GM12872 (cell line): ENCODE measurements at regions not wholly inside any gene's neighbourhood (a gene's known extent, or its start where the extent isn't known, plus 50 kb on each side); places are given as distances from the start of the nearest gene placed in this dataset.

ENCODE experiments used
- TF ChIP-seq, protein P1 (sequence below): IDR thresholded peaks from 3 replicates; pipeline ENCODE4 v1.5.1; 2011; ENCODE audit warnings: low read depth, mild to moderate bottlenecking, low read length, moderate library complexity; ENCODE audit not compliant: insufficient read depth

DNA sequence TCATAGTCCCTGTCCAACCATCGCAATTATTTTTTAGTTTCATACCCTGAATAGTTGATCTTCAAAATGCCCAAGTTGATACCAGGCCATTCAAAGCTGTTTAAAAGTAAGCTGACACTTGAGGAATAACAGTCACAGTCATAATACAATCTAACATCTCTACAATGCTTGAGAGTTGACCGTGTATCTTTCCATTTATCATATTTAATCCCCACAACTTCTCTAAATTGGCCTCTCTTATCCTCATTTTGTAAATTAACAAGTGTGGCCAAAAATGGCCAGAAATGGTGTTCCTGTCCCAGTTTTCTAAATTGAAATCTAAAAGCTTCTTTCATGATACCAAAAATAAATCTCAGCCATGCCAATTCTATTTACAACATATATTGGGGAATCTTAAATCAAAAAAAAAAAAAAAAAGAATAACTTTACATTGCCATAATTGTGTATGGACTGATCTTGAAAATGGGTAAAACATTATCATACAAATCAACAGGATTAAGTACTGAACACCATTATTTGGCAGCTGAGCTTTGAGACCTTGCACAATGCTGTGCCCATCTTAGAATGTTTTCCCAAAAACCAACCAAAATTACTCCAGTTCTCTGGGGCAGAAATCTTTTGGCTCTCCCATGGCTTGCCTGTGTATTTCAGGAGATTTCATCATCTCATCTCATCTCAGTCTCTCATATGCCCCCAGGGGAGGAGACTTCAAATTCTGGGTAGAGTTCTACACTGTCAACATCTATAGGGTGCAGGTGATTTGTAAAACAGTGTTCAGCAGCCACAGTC lies 448.7 kb upstream of the JARID2 start:
- TF ChIP-seq, protein P1, sequence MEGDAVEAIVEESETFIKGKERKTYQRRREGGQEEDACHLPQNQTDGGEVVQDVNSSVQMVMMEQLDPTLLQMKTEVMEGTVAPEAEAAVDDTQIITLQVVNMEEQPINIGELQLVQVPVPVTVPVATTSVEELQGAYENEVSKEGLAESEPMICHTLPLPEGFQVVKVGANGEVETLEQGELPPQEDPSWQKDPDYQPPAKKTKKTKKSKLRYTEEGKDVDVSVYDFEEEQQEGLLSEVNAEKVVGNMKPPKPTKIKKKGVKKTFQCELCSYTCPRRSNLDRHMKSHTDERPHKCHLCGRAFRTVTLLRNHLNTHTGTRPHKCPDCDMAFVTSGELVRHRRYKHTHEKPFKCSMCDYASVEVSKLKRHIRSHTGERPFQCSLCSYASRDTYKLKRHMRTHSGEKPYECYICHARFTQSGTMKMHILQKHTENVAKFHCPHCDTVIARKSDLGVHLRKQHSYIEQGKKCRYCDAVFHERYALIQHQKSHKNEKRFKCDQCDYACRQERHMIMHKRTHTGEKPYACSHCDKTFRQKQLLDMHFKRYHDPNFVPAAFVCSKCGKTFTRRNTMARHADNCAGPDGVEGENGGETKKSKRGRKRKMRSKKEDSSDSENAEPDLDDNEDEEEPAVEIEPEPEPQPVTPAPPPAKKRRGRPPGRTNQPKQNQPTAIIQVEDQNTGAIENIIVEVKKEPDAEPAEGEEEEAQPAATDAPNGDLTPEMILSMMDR = no peak

DNA sequence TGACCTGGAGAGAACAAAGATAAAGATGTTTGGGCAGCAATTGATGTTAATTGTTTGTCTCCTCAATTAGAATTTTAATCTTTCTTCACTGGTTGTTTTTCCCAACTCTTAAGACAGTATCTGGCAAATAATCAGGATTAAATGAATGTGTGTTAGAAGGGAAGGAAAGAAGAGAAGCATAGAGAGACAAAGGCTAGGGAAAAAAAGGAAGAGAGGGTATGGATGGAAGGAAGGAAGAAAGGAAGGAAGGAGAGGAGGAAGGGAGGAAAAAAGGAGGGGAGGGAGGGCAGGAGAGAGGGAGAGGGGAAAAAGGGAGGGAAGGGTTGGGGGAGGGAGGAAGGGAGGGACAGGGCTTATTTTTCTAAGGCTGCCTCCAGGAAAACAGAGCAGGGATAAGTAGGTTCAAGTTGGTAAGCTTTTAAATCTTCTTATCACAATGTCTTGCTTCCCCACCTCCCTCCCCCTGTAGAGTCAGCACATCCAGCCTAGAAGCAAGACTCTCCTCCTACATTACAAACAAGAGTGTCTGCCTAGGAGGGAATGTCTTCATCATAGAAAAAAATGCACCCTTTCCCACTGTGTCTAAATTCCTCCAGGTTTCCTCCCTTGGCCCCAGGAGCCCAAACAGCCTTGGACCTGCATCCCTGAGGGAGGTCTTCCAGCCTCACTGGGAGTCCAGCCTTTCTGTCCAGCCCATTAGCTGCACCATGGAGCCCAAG lies 447.8 kb upstream of the JARID2 start:
- TF ChIP-seq, protein P1 = no peak

DNA sequence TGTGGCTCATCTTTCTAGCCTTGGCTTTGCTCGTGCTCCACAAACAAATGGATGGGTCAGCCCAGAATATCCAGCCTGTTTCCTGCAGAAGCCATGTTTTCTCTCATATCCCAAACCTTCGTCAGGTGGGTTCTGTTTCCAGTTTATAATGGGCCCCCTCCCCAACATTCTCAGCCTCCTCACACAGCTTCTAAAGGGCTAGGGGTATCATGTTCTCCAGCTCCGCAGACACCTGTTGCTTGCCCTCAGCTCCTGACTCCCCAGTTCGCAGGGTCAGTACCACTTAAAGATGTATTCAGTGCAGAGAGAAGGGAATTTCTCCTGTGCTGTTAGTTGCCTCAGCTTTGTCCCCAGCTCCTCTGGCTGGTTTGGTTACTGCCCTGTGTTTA lies 447.3 kb upstream of the JARID2 start:
- TF ChIP-seq, protein P1 = no peak

DNA sequence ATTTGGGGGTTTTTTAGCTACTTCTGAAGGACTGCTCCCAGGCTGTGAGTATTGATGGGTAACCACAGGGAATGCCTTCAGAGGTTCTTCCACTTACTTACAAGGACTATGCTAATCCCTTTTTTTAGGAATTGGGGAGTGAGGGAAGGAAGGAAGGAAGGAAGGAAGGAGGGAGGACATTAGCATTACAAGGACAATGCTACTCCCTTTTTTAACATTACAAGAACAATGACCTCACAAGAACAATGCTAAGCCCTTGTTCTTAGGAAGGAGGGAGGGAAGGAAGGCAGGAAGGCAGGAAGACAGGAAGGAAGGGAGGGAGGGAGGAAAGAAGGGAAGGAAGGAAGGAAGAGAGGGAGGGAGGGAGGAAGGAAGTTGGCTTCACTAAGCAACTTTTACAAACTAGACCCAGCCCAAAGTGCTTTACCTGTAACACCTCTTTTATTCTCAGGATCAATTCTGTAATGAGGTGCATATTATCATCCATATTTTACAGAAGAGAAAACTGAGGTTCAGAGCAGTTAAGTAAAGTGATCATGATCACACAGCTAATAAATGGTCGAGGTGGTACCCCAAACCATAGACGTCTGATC lies 446.8 kb upstream of the JARID2 start:
- TF ChIP-seq, protein P1 = no peak

DNA sequence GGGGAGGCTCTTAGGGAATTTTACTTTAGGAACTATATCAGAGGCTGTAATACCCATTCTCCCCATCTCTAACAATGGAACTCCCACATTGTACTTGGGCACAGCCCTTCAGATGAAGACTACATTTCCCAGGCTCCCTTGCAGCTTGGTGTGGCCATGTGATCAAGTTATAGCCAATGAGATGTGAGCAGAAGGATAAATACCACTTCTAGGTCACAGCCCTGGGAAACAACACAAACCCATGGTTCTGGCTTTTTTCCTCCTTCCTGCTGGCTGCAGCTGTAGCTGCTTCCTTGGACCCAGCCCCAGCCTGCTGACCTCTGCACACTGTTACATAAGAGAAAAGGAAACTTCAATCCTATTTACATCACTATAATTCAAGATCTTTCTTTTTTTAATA lies 445.9 kb upstream of the JARID2 start:
- TF ChIP-seq, protein P1 = no peak

DNA sequence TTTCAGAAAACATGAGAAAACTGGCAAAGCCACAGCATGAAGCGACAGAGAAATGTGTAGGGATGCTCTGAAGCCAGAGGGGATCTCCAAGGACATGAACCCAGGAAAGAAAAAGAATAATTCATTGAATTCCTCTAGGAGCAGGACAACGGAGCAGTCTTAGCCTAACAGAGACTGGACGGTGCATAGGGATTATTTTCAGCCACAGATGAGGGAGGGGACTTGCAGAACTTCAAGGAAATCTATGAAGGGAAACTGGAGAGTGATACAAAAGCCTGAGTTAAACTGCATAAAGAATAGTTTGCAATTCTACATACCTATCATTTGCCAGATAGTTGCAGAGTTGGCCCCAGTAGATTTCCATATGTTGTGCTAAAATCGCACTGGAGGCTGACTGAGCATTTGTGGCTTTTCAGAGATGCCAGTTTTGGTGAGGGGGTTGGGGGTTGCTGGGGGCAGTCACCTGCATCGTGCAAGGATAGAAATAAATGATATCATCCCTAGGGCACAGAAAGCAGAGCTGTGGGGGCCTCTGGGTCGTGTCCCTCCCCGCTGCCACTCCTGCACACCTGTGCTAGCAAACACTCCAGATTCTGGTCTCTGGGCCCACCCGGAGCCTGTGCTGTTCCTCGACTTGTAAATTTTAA lies 443.2 kb upstream of the JARID2 start:
- TF ChIP-seq, protein P1 = no peak
